ENCODE measurements at regions not wholly inside any gene's neighbourhood (a gene's known extent, or its start where the extent isn't known, plus 50 kb on each side); places are given as distances from the start of the nearest gene placed in this dataset.
"Not testable (repeated sequence)": the region's sequence is repeated elsewhere in the genome, so short reads cannot be mapped to it uniquely, and the experiment has no call there.

GRCh38 chr9:80489329-80489728, 917.6 kb downstream of the TLE4 start:
- Histone ChIP-seq H3K36me3 (ENCODE audit: control insufficient read depth in 3 of 3, insufficient read depth in 3 of 3, low read length in 3 of 3) (no peaks in the 10 kb centered on the region), H3K27me3 (ENCODE audit: control insufficient read depth in 3 of 3, insufficient read depth in 3 of 3, low read length in 3 of 3) (no peaks in the 10 kb centered on the region), H3K4me3 (ENCODE audit: low read length in 3 of 3) (no peak overlapping the region), H3K9ac (ENCODE audit: low read depth in 1 of 3, low read length in 3 of 3) (no peak overlapping the region), H3K27ac (ENCODE audit: low read depth, low read length) (no peak overlapping the region), H3K9me3 (ENCODE audit: control insufficient read depth in 3 of 3, low read length in 3 of 3) (no peaks in the 10 kb centered on the region), H3K4me1 (ENCODE audit: control insufficient read depth in 3 of 3, insufficient read depth in 3 of 3, low read length in 3 of 3) (no peaks in the 10 kb centered on the region)

- Histone ChIP-seq H3K36me3 (ENCODE audit: control insufficient read depth in 3 of 3, insufficient read depth in 3 of 3, low read length in 3 of 3) (no peaks in the 10 kb centered on the region), H3K4me1 (ENCODE audit: control insufficient read depth in 3 of 3, insufficient read depth in 3 of 3, low read length in 3 of 3) (no peaks in the 10 kb centered on the region), H3K4me3 (ENCODE audit: low read length in 3 of 3) (no peak overlapping the region), H3K27me3 (ENCODE audit: control insufficient read depth in 3 of 3, insufficient read depth in 3 of 3, low read length in 3 of 3) (no peaks in the 10 kb centered on the region), H3K9me3 (ENCODE audit: control insufficient read depth in 3 of 3, low read length in 3 of 3) (peaks cover 5 to 15% (median 8%) of the 10 kb centered on the region in 3 donors), H3K27ac (ENCODE audit: low read depth, low read length) (no peak overlapping the region), H3K9ac (ENCODE audit: low read depth in 1 of 3, low read length in 3 of 3) (no peak overlapping the region)
Observed at GRCh38 chr9:80485420-80486250, 913.9 kb downstream of the TLE4 start.

GRCh38 chr9:80482251-80482650, 910.5 kb downstream of the TLE4 start:
- not testable (repeated sequence) for H3K36me3 ChIP-seq (ENCODE audit: control insufficient read depth in 3 of 3, insufficient read depth in 3 of 3, low read length in 3 of 3); H3K27me3 ChIP-seq (ENCODE audit: control insufficient read depth in 3 of 3, insufficient read depth in 3 of 3, low read length in 3 of 3); H3K27ac ChIP-seq (ENCODE audit: low read depth, low read length); H3K4me3 ChIP-seq (ENCODE audit: low read length in 3 of 3); H3K4me1 ChIP-seq (ENCODE audit: control insufficient read depth in 3 of 3, insufficient read depth in 3 of 3, low read length in 3 of 3); H3K9ac ChIP-seq (ENCODE audit: low read depth in 1 of 3, low read length in 3 of 3)
- peaks cover 5 to 16% (median 8%) of the 10 kb centered on the region in 3 donors for H3K9me3 ChIP-seq (ENCODE audit: control insufficient read depth in 3 of 3, low read length in 3 of 3)

- Histone ChIP-seq H3K27me3 (ENCODE audit: control insufficient read depth in 3 of 3, insufficient read depth in 3 of 3, low read length in 3 of 3) (no peaks in the 10 kb centered on the region), H3K4me1 (ENCODE audit: control insufficient read depth in 3 of 3, insufficient read depth in 3 of 3, low read length in 3 of 3) (no peaks in the 10 kb centered on the region), H3K4me3 (ENCODE audit: low read length in 3 of 3) (no peak overlapping the region)
Observed at GRCh38 chr9:80467632-80468031, 895.9 kb downstream of the TLE4 start.

GRCh38 chr9:80465556-80465955, 893.8 kb downstream of the TLE4 start:
- Histone ChIP-seq H3K27me3 (ENCODE audit: control insufficient read depth in 3 of 3, insufficient read depth in 3 of 3, low read length in 3 of 3) (no peaks in the 10 kb centered on the region), H3K4me1 (ENCODE audit: control insufficient read depth in 3 of 3, insufficient read depth in 3 of 3, low read length in 3 of 3) (no peaks in the 10 kb centered on the region), H3K36me3 (ENCODE audit: control insufficient read depth in 3 of 3, insufficient read depth in 3 of 3, low read length in 3 of 3) (no peaks in the 10 kb centered on the region), H3K27ac (ENCODE audit: low read depth, low read length) (no peak overlapping the region), H3K4me3 (ENCODE audit: low read length in 3 of 3) (no peak overlapping the region), H3K9me3 (ENCODE audit: control insufficient read depth in 3 of 3, low read length in 3 of 3) (no peaks in the 10 kb centered on the region), H3K9ac (ENCODE audit: low read depth in 1 of 3, low read length in 3 of 3) (no peak overlapping the region)

More at GRCh38 chr9:80467632-80468031, 895.9 kb downstream of the TLE4 start:
- no peak overlapping the region for H3K9ac ChIP-seq (ENCODE audit: low read depth in 1 of 3, low read length in 3 of 3)
- H3K36me3 ChIP-seq (ENCODE audit: control insufficient read depth in 3 of 3, insufficient read depth in 3 of 3, low read length in 3 of 3): no peaks in the 10 kb centered on the region
- no peak overlapping the region for H3K27ac ChIP-seq (ENCODE audit: low read depth, low read length)
- no peaks in the 10 kb centered on the region for H3K9me3 ChIP-seq (ENCODE audit: control insufficient read depth in 3 of 3, low read length in 3 of 3)

- Histone ChIP-seq H3K9ac (ENCODE audit: low read depth in 1 of 3, low read length in 3 of 3) (no peak overlapping the region), H3K36me3 (ENCODE audit: control insufficient read depth in 3 of 3, insufficient read depth in 3 of 3, low read length in 3 of 3) (no peaks in the 10 kb centered on the region), H3K4me3 (ENCODE audit: low read length in 3 of 3) (no peak overlapping the region), H3K9me3 (ENCODE audit: control insufficient read depth in 3 of 3, low read length in 3 of 3) (peaks cover 0 to 2% (median 0%) of the 10 kb centered on the region in 3 donors), H3K27me3 (ENCODE audit: control insufficient read depth in 3 of 3, insufficient read depth in 3 of 3, low read length in 3 of 3) (no peaks in the 10 kb centered on the region), H3K27ac (ENCODE audit: low read depth, low read length) (no peak overlapping the region), H3K4me1 (ENCODE audit: control insufficient read depth in 3 of 3, insufficient read depth in 3 of 3, low read length in 3 of 3) (no peaks in the 10 kb centered on the region)
Observed at GRCh38 chr9:80449513-80449912, 877.7 kb downstream of the TLE4 start.

GRCh38 chr9:80448996-80449395, 877.2 kb downstream of the TLE4 start:
- Histone ChIP-seq H3K27me3 (ENCODE audit: control insufficient read depth in 3 of 3, insufficient read depth in 3 of 3, low read length in 3 of 3) (no peaks in the 10 kb centered on the region), H3K4me1 (ENCODE audit: control insufficient read depth in 3 of 3, insufficient read depth in 3 of 3, low read length in 3 of 3) (no peaks in the 10 kb centered on the region), H3K4me3 (ENCODE audit: low read length in 3 of 3) (no peak overlapping the region), H3K27ac (ENCODE audit: low read depth, low read length) (no peak overlapping the region), H3K36me3 (ENCODE audit: control insufficient read depth in 3 of 3, insufficient read depth in 3 of 3, low read length in 3 of 3) (no peaks in the 10 kb centered on the region), H3K9ac (ENCODE audit: low read depth in 1 of 3, low read length in 3 of 3) (no peak overlapping the region), H3K9me3 (ENCODE audit: control insufficient read depth in 3 of 3, low read length in 3 of 3) (peaks cover 0 to 2% (median 0%) of the 10 kb centered on the region in 3 donors)

GRCh38 chr9:80447876-80448275, 876.1 kb downstream of the TLE4 start:
- H3K4me3 ChIP-seq (ENCODE audit: low read length in 3 of 3): no peak overlapping the region
- no peaks in the 10 kb centered on the region for H3K27me3 ChIP-seq (ENCODE audit: control insufficient read depth in 3 of 3, insufficient read depth in 3 of 3, low read length in 3 of 3)
- no peaks in the 10 kb centered on the region for H3K36me3 ChIP-seq (ENCODE audit: control insufficient read depth in 3 of 3, insufficient read depth in 3 of 3, low read length in 3 of 3)
- peaks cover 0 to 2% (median 0%) of the 10 kb centered on the region in 3 donors for H3K9me3 ChIP-seq (ENCODE audit: control insufficient read depth in 3 of 3, low read length in 3 of 3)
- no peak overlapping the region for H3K9ac ChIP-seq (ENCODE audit: low read depth in 1 of 3, low read length in 3 of 3)
- no peaks in the 10 kb centered on the region for H3K4me1 ChIP-seq (ENCODE audit: control insufficient read depth in 3 of 3, insufficient read depth in 3 of 3, low read length in 3 of 3)
- H3K27ac ChIP-seq (ENCODE audit: low read depth, low read length): no peak overlapping the region

GRCh38 chr9:80440724-80441123, 869.0 kb downstream of the TLE4 start:
- no peaks in the 10 kb centered on the region for H3K9me3 ChIP-seq (ENCODE audit: control insufficient read depth in 3 of 3, low read length in 3 of 3)
- H3K36me3 ChIP-seq (ENCODE audit: control insufficient read depth in 3 of 3, insufficient read depth in 3 of 3, low read length in 3 of 3): no peaks in the 10 kb centered on the region
- no peaks in the 10 kb centered on the region for H3K4me1 ChIP-seq (ENCODE audit: control insufficient read depth in 3 of 3, insufficient read depth in 3 of 3, low read length in 3 of 3)
- no peak overlapping the region for H3K27ac ChIP-seq (ENCODE audit: low read depth, low read length)
- no peak overlapping the region for H3K9ac ChIP-seq (ENCODE audit: low read depth in 1 of 3, low read length in 3 of 3)
- H3K27me3 ChIP-seq (ENCODE audit: control insufficient read depth in 3 of 3, insufficient read depth in 3 of 3, low read length in 3 of 3): no peaks in the 10 kb centered on the region
- no peak overlapping the region for H3K4me3 ChIP-seq (ENCODE audit: low read length in 3 of 3)

- H3K27me3 ChIP-seq (ENCODE audit: control insufficient read depth in 3 of 3, insufficient read depth in 3 of 3, low read length in 3 of 3): no peaks in the 10 kb centered on the region
- no peak overlapping the region for H3K27ac ChIP-seq (ENCODE audit: low read depth, low read length)
- no peak overlapping the region for H3K9ac ChIP-seq (ENCODE audit: low read depth in 1 of 3, low read length in 3 of 3)
- H3K4me3 ChIP-seq (ENCODE audit: low read length in 3 of 3): no peak overlapping the region
- H3K4me1 ChIP-seq (ENCODE audit: control insufficient read depth in 3 of 3, insufficient read depth in 3 of 3, low read length in 3 of 3): no peaks in the 10 kb centered on the region
- H3K9me3 ChIP-seq (ENCODE audit: control insufficient read depth in 3 of 3, low read length in 3 of 3): no peaks in the 10 kb centered on the region
- no peaks in the 10 kb centered on the region for H3K36me3 ChIP-seq (ENCODE audit: control insufficient read depth in 3 of 3, insufficient read depth in 3 of 3, low read length in 3 of 3)
Observed at GRCh38 chr9:80437825-80438224, 866.1 kb downstream of the TLE4 start.
